ENCODE measurements at regions not wholly inside any gene's neighbourhood (a gene's known extent, or its start where the extent isn't known, plus 50 kb on each side); places are given as distances from the start of the nearest gene placed in this dataset.

DNA sequence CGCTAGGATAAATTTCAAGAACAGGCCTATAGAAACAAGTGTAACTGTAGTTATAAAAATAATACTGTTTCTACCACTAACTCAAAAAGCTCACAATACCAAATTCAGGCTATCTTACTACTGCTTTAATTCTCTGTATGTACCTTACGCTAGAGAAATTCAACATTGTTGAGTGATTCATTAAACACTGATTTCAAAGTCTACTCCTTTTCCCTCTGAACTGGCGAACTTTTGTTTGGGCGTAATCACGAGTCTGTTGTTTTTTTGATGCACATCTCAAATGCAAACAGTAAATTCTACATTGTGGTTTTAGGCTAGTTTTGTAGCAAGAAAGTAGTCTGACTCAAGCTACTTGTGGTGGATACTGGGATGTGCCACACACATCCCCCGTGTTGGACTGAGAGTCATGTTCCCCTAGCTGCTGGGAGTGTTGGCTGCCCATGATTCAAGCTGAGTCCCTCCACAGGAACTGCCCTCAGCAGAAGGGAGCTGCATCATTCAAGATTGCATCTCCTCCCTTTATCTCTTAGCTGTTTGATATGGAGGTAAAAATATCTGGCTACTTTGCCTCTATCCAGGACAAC, 406.1 kb downstream of the RAPGEF2 start:
- TF ChIP-seq, protein P1, sequence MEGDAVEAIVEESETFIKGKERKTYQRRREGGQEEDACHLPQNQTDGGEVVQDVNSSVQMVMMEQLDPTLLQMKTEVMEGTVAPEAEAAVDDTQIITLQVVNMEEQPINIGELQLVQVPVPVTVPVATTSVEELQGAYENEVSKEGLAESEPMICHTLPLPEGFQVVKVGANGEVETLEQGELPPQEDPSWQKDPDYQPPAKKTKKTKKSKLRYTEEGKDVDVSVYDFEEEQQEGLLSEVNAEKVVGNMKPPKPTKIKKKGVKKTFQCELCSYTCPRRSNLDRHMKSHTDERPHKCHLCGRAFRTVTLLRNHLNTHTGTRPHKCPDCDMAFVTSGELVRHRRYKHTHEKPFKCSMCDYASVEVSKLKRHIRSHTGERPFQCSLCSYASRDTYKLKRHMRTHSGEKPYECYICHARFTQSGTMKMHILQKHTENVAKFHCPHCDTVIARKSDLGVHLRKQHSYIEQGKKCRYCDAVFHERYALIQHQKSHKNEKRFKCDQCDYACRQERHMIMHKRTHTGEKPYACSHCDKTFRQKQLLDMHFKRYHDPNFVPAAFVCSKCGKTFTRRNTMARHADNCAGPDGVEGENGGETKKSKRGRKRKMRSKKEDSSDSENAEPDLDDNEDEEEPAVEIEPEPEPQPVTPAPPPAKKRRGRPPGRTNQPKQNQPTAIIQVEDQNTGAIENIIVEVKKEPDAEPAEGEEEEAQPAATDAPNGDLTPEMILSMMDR (conservative IDR thresholded peaks at IDR 0.05; ENCODE audit: low read depth, low read length) = no peak
- no peak for TF ChIP-seq EZH2 (IDR thresholded peaks at IDR 0.05; ENCODE audit: borderline replicate concordance, low read depth, low read length, poor library complexity, severe bottlenecking)

Measured in A673 (cell line).